GM20000 (cell line): ENCODE measurements at regions not wholly inside any gene's neighbourhood (a gene's known extent, or its start where the extent isn't known, plus 50 kb on each side); places are given as distances from the start of the nearest gene placed in this dataset.

Experiments
- DNase-seq: peaks from one replicate; pipeline ENCODE4 v3.0.0; 2012; ENCODE audit warnings: low spot score
- CTCF ChIP-seq: IDR thresholded peaks from 2 replicates; pipeline ENCODE4 v1.5.1; 2012; ENCODE audit warnings: mild to moderate bottlenecking, control low read depth; ENCODE audit errors: extremely low read depth, missing control alignments

DNA sequence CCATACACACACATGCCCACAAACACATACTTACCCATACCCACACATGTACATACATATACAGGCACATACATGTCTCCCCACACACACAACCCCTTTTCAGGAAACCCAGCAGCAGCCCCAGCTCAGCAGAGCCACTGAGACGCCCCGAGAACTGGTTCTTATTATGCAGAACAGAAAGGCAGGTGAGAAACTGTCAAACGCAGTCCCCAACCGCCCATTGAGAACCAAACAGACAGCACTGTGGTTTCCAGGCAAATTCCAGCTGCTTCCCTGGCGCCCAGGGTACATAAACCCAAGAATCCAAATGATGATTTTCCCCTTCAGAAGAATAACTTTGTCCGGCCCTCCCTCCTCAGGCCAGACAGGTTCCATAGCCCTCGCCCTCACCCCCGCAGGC lies 366.6 kb upstream of the ZMIZ1 start:
- no peak for TF ChIP-seq CTCF
- DNase-seq: no peak

DNA sequence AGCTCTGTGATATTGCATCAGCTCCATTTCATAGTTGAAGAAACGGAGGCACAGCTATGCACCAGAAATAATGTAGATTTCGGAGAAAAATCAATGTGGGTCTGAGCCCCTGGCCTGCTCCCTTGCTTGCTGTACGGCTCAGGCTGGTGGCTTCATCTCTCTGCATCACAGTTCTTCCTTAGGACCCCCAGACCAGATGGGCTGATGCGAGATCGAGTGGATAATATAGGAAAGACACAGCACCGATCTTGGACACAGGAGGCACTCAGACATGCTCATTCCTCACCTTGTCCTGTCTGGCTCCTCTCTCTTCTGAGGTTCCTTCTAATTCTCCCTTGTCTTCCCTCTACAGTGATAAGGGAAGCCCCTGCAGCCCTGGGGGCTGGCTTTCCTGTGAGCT lies 365.9 kb upstream of the ZMIZ1 start:
- no peak for DNase-seq
- no peak for TF ChIP-seq CTCF

GRCh38 chr10:78703593-78703992 lies 365.2 kb upstream of the ZMIZ1 start:
- TF ChIP-seq CTCF: no peak
- no peak for DNase-seq

GRCh38 chr10:78706256-78706655 lies 362.5 kb upstream of the ZMIZ1 start:
- DNase-seq: no peak
- no peak for TF ChIP-seq CTCF

DNA sequence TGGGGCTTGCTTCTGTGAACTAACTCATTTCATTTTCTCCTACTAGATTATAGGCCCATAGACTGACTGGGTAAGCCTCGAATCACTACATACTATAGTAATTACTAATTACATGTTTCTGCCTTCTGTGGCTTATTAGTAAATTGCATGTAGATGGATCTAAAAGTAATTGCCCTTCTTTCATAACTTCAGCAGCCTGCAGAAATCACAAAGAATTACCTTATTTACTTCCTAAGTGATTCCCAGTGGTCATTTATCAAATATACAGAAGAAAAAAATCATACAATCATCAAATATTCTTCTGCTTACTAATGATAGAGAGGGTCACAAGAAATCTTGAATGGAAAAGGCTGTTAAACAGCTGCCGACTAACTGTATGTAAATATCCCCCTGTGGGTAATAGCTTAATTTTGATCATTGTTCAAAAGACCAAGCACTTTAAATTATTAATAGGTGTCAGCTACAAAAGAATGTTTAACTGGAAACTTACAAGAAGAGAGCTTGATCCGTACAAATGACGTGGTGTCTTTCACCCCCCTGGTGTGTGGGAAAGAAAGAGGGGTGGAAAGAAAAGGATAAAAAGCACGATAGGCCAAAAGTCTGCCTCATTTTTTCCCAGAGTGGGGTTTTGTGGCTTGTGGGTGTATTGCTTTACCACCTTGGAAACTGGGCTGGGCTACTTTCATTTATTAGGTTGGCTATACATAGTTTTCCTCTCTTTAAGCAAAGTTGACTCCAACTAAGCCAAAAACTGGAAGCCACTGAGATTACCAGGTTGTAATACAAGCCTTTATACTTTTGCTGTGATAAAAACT lies 361.8 kb upstream of the ZMIZ1 start:
- no peak for DNase-seq
- TF ChIP-seq CTCF: no peak

- no peak for TF ChIP-seq CTCF
- no peak for DNase-seq
These were observed 361.0 kb upstream of the ZMIZ1 start for GRCh38 chr10:78707745-78708144.

- no peak for DNase-seq
- TF ChIP-seq CTCF: no peak
These were observed 356.6 kb upstream of the ZMIZ1 start for GRCh38 chr10:78712147-78712546.
